Spinal cord (tissue), 9 donors: ENCODE measurements at regions not wholly inside any gene's neighbourhood (a gene's known extent, or its start where the extent isn't known, plus 50 kb on each side); places are given as distances from the start of the nearest gene placed in this dataset.

Experiments used
- DNase-seq, 6 donors: peaks; one replicate each; pipeline versions ENCODE4 v3.0.0 to v3.0.0-alpha.2; 2013 to 2015; ENCODE audit warnings: low spot score in 6 of 6, low read depth in 4 of 6
- H3K27ac ChIP-seq: one replicate; pipeline ENCODE4 v1.5.1; 2013; ENCODE audit warnings: low read depth, low read length, control low read depth
- H3K27me3 ChIP-seq: one replicate; pipeline ENCODE4 v1.6.1; 2013; ENCODE audit warnings: low read length; ENCODE audit not compliant: control insufficient read depth, insufficient read depth
- H3K36me3 ChIP-seq: one replicate; pipeline ENCODE4 v1.6.1; 2013; ENCODE audit warnings: low read length; ENCODE audit not compliant: control insufficient read depth, insufficient read depth
- H3K4me1 ChIP-seq: one replicate; pipeline ENCODE4 v1.6.1; 2013; ENCODE audit warnings: low read length; ENCODE audit not compliant: control insufficient read depth, insufficient read depth
- H3K4me3 ChIP-seq: one replicate; pipeline ENCODE4 v1.5.1; 2013; ENCODE audit warnings: low read depth, low read length, control low read depth
- H3K9me3 ChIP-seq: one replicate; pipeline ENCODE4 v1.6.1; 2013; ENCODE audit warnings: low read length; ENCODE audit not compliant: control insufficient read depth, insufficient read depth
- WGBS: methylation state at CpG from one replicate; pipeline ENCODE4 v1.1.5; 2013; ENCODE audit warnings: missing lambda C conversion rate; ENCODE audit not compliant: insufficient coverage; 5-methylcytosine and 5-hydroxymethylcytosine counted together
- donor health status: healthy.

GRCh38 chr15:60128000-60128376 lies 123.9 kb downstream of the FOXB1 start:
- H3K4me3 ChIP-seq = peak overlapping the region; percentile 61
- peak overlapping the region; percentile 83 for H3K27ac ChIP-seq
- H3K4me1 ChIP-seq = peaks cover 12% of the 10 kb centered on the region
- peaks cover 3% of the 10 kb centered on the region for H3K27me3 ChIP-seq
- DNase-seq = peak in 1 of 6 donors; percentile 28
- no peaks in the 10 kb centered on the region for H3K9me3 ChIP-seq
- no CpG with 5 or more reads among the region's 5 CpGs for WGBS
- H3K36me3 ChIP-seq = no peaks in the 10 kb centered on the region

- WGBS = no CpG with 5 or more reads among the region's 5 CpGs
- DNase-seq = no peak
- H3K4me3 ChIP-seq = no peak overlapping the region
- H3K27ac ChIP-seq = no peak overlapping the region
- H3K27me3 ChIP-seq = peaks cover 3% of the 10 kb centered on the region
- H3K36me3 ChIP-seq = no peaks in the 10 kb centered on the region
- H3K4me1 ChIP-seq = peaks cover 12% of the 10 kb centered on the region
- H3K9me3 ChIP-seq = no peaks in the 10 kb centered on the region
Observed at GRCh38 chr15:60128710-60129109, 124.6 kb downstream of the FOXB1 start.

GRCh38 chr15:60130398-60130797 lies 126.3 kb downstream of the FOXB1 start:
- Histone ChIP-seq H3K27ac (no peak overlapping the region), H3K9me3 (no peaks in the 10 kb centered on the region), H3K4me3 (no peak overlapping the region), H3K4me1 (peaks cover 12% of the 10 kb centered on the region), H3K27me3 (peaks cover 3% of the 10 kb centered on the region), H3K36me3 (no peaks in the 10 kb centered on the region)
- no CpG with 5 or more reads among the region's 1 CpG for WGBS
- DNase-seq = no peak

GRCh38 chr15:60130821-60131220 lies 126.7 kb downstream of the FOXB1 start:
- Histone ChIP-seq H3K27ac (no peak overlapping the region), H3K36me3 (no peaks in the 10 kb centered on the region), H3K4me3 (no peak overlapping the region), H3K4me1 (peaks cover 12% of the 10 kb centered on the region), H3K27me3 (peaks cover 2% of the 10 kb centered on the region), H3K9me3 (no peaks in the 10 kb centered on the region)
- no CpG with 5 or more reads among the region's 7 CpGs for WGBS
- no peak for DNase-seq

GRCh38 chr15:60134609-60135008 lies 130.5 kb downstream of the FOXB1 start:
- DNase-seq = no peak
- Histone ChIP-seq H3K27me3 (no peaks in the 10 kb centered on the region), H3K9me3 (no peaks in the 10 kb centered on the region), H3K4me3 (no peak overlapping the region), H3K27ac (no peak overlapping the region), H3K36me3 (no peaks in the 10 kb centered on the region), H3K4me1 (no peaks in the 10 kb centered on the region)
- WGBS = 89% methylated on average over 1 of the region's 1 CpG

- Histone ChIP-seq H3K36me3 (no peaks in the 10 kb centered on the region), H3K9me3 (no peaks in the 10 kb centered on the region), H3K27ac (no peak overlapping the region), H3K4me3 (no peak overlapping the region), H3K4me1 (no peaks in the 10 kb centered on the region), H3K27me3 (no peaks in the 10 kb centered on the region)
- no peak for DNase-seq
- 25% methylated on average over 1 of the region's 2 CpGs for WGBS
Observed at GRCh38 chr15:60135961-60136360, 131.8 kb downstream of the FOXB1 start.

GRCh38 chr15:60137711-60138396 lies 133.7 kb downstream of the FOXB1 start:
- WGBS = 88% methylated on average over 2 of the region's 5 CpGs
- no peaks in the 10 kb centered on the region for H3K27me3 ChIP-seq
- H3K4me3 ChIP-seq = no peak overlapping the region
- H3K36me3 ChIP-seq = no peaks in the 10 kb centered on the region
- DNase-seq = no peak
- H3K27ac ChIP-seq = no peak overlapping the region
- no peaks in the 10 kb centered on the region for H3K9me3 ChIP-seq
- H3K4me1 ChIP-seq = no peaks in the 10 kb centered on the region

- no peak overlapping the region for H3K27ac ChIP-seq
- no peaks in the 10 kb centered on the region for H3K9me3 ChIP-seq
- no peaks in the 10 kb centered on the region for H3K4me1 ChIP-seq
- WGBS = 91% methylated on average over 1 of the region's 3 CpGs
- no peak for DNase-seq
- H3K4me3 ChIP-seq = no peak overlapping the region
- H3K27me3 ChIP-seq = no peaks in the 10 kb centered on the region
- H3K36me3 ChIP-seq = no peaks in the 10 kb centered on the region
Observed at GRCh38 chr15:60138397-60138968, 134.4 kb downstream of the FOXB1 start.

GRCh38 chr15:60152386-60152785 lies 148.3 kb downstream of the FOXB1 start:
- 81% methylated on average over 3 of the region's 4 CpGs for WGBS
- no peaks in the 10 kb centered on the region for H3K27me3 ChIP-seq
- no peak for DNase-seq
- no peaks in the 10 kb centered on the region for H3K36me3 ChIP-seq
- no peak overlapping the region for H3K4me3 ChIP-seq
- no peaks in the 10 kb centered on the region for H3K4me1 ChIP-seq
- H3K9me3 ChIP-seq = no peaks in the 10 kb centered on the region
- H3K27ac ChIP-seq = no peak overlapping the region

- no peaks in the 10 kb centered on the region for H3K4me1 ChIP-seq
- H3K36me3 ChIP-seq = no peaks in the 10 kb centered on the region
- no peak for DNase-seq
- H3K27ac ChIP-seq = no peak overlapping the region
- no peaks in the 10 kb centered on the region for H3K27me3 ChIP-seq
- no peak overlapping the region for H3K4me3 ChIP-seq
- WGBS = 80% methylated on average over 1 of the region's 4 CpGs
- H3K9me3 ChIP-seq = no peaks in the 10 kb centered on the region
Observed at GRCh38 chr15:60154764-60155325, 150.7 kb downstream of the FOXB1 start.
